GM23338 (cell line): ENCODE measurements at regions not wholly inside any gene's neighbourhood (a gene's known extent, or its start where the extent isn't known, plus 50 kb on each side); places are given as distances from the start of the nearest gene placed in this dataset.

ENCODE experiments used
- CTCF ChIP-seq, 2 experiments: fragments of 200-600 bp in 1 of 2; sonication (generic) in 1 of 2; conservative IDR thresholded peaks; 2 replicates each; pipeline versions ENCODE4 v1.5.1 to v1.6.1; 2016 to 2017; ENCODE audit warnings: antibody characterized with exemption in 2 of 2, low read depth in 2 of 2, mild to moderate bottlenecking in 2 of 2, moderate library complexity in 1 of 2
- ETS1 ChIP-seq: IDR thresholded peaks from 2 replicates; pipeline ENCODE4 v1.6.1; 2016; ENCODE audit warnings: antibody characterized with exemption
- EZH2 ChIP-seq: fragments of 200-600 bp; sonication (generic); IDR thresholded peaks from one replicate; pipeline ENCODE4 v1.8.0; 2017; ENCODE audit warnings: antibody characterized with exemption, mild to moderate bottlenecking, low read depth; ENCODE audit not compliant: unreplicated experiment
- EZH2phosphoT487 ChIP-seq: fragments of 200-600 bp; sonication (generic); IDR thresholded peaks from one replicate; pipeline ENCODE4 v1.8.1; 2018; ENCODE audit warnings: antibody characterized with exemption; ENCODE audit not compliant: unreplicated experiment
- JUNB ChIP-seq: IDR thresholded peaks from one replicate; pipeline ENCODE4 v1.6.1; 2016; ENCODE audit warnings: antibody characterized with exemption; ENCODE audit not compliant: unreplicated experiment
- POLR2AphosphoS5 ChIP-seq: IDR thresholded peaks from 2 replicates; pipeline ENCODE4 v1.6.1; 2016; ENCODE audit warnings: antibody characterized with exemption, low read depth
- REST ChIP-seq: IDR thresholded peaks from one replicate; pipeline ENCODE4 v1.6.1; 2018; ENCODE audit warnings: antibody characterized with exemption; ENCODE audit not compliant: unreplicated experiment
- STAT1 ChIP-seq: IDR thresholded peaks from one replicate; pipeline ENCODE4 v1.6.1; 2016; ENCODE audit warnings: antibody characterized with exemption; ENCODE audit not compliant: unreplicated experiment
- ZNF114 ChIP-seq: fragments of 250-450 bp; sonication (Bioruptor Pico); IDR thresholded peaks from 2 replicates; pipeline ENCODE4 v1.5.0; 2020; ENCODE audit warnings: mild to moderate bottlenecking, moderate library complexity
- TF ChIP-seq, protein P1 (sequence below): fragments of 250-450 bp; sonication (Bioruptor Pico); IDR thresholded peaks from 2 replicates; pipeline ENCODE4 v1.5.0; 2020; ENCODE audit warnings: mild to moderate bottlenecking, moderate library complexity

DNA sequence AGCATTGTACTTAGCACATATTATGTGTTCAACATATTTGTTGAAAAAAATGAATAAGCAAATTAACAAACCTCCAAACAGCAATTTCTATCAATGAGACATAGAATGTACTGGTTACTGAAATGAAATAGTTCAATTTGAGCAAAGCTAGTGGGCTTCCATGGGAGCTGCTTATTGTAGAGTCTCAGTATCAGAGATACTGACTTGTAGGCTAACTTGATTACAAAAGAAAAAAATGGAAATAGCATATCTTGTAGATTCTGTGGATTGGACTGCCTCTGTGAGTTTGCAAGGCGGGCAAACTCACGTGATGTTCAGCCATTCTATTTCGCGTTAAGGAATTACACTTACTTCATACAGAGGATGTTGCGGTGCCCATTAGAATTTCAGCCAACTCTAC is 222.1 kb upstream of the JADE1 start (continued):
- TF ChIP-seq, protein P1, sequence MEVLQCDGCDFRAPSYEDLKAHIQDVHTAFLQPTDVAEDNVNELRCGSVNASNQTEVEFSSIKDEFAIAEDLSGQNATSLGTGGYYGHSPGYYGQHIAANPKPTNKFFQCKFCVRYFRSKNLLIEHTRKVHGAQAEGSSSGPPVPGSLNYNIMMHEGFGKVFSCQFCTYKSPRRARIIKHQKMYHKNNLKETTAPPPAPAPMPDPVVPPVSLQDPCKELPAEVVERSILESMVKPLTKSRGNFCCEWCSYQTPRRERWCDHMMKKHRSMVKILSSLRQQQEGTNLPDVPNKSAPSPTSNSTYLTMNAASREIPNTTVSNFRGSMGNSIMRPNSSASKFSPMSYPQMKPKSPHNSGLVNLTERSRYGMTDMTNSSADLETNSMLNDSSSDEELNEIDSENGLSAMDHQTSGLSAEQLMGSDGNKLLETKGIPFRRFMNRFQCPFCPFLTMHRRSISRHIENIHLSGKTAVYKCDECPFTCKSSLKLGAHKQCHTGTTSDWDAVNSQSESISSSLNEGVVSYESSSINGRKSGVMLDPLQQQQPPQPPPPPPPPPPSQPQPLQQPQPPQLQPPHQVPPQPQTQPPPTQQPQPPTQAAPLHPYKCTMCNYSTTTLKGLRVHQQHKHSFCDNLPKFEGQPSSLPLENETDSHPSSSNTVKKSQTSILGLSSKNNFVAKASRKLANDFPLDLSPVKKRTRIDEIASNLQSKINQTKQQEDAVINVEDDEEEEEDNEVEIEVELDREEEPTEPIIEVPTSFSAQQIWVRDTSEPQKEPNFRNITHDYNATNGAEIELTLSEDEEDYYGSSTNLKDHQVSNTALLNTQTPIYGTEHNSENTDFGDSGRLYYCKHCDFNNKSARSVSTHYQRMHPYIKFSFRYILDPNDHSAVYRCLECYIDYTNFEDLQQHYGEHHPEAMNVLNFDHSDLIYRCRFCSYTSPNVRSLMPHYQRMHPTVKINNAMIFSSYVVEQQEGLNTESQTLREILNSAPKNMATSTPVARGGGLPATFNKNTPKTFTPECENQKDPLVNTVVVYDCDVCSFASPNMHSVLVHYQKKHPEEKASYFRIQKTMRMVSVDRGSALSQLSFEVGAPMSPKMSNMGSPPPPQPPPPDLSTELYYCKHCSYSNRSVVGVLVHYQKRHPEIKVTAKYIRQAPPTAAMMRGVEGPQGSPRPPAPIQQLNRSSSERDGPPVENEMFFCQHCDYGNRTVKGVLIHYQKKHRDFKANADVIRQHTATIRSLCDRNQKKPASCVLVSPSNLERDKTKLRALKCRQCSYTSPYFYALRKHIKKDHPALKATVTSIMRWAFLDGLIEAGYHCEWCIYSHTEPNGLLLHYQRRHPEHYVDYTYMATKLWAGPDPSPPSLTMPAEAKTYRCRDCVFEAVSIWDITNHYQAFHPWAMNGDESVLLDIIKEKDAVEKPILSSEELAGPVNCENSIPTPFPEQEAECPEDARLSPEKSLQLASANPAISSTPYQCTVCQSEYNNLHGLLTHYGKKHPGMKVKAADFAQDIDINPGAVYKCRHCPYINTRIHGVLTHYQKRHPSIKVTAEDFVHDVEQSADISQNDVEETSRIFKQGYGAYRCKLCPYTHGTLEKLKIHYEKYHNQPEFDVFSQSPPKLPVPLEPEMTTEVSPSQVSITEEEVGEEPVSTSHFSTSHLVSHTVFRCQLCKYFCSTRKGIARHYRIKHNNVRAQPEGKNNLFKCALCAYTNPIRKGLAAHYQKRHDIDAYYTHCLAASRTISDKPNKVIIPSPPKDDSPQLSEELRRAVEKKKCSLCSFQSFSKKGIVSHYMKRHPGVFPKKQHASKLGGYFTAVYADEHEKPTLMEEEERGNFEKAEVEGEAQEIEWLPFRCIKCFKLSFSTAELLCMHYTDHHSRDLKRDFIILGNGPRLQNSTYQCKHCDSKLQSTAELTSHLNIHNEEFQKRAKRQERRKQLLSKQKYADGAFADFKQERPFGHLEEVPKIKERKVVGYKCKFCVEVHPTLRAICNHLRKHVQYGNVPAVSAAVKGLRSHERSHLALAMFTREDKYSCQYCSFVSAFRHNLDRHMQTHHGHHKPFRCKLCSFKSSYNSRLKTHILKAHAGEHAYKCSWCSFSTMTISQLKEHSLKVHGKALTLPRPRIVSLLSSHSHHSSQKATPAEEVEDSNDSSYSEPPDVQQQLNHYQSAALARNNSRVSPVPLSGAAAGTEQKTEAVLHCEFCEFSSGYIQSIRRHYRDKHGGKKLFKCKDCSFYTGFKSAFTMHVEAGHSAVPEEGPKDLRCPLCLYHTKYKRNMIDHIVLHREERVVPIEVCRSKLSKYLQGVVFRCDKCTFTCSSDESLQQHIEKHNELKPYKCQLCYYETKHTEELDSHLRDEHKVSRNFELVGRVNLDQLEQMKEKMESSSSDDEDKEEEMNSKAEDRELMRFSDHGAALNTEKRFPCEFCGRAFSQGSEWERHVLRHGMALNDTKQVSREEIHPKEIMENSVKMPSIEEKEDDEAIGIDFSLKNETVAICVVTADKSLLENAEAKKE (CRISPR knock-in tag), result no peak
- TF ChIP-seq ZNF114 (no peak), STAT1 (no peak), POLR2AphosphoS5 (no peak), REST (no peak), ETS1 (no peak), EZH2 (no peak), CTCF (conservative IDR thresholded peaks at IDR 0.05; ENCODE audit: low read depth in 2 of 2) (no peak), JUNB (no peak), EZH2phosphoT487 (no peak)
